HG03571 (cell line): ENCODE measurements at regions not wholly inside any gene's neighbourhood (a gene's known extent, or its start where the extent isn't known, plus 50 kb on each side); places are given as distances from the start of the nearest gene placed in this dataset.

Experiments used
- ATAC-seq: cut with Tn5 transposase; IDR thresholded peaks from one replicate; pipeline ENCODE4 v1.9.1; 2021; ENCODE audit not compliant: unreplicated experiment

DNA sequence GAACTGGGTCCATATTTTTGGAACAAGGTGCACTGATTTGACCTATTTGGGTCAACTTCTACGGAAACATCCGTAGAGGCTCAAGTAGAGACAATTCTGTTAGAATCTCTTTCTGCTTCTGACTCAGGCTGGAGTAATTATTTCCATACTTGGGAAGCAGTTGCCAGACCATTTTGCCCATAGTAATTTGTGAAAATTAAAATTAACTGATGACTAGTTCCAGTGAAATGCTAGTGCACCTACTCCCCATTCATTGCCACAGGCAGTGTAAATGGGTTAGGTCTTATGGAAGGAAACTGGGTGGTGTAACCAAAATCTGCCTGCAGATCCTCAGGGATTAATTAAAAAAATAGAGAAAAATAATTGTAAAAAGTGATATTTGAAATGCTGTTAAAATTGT lies 201.1 kb downstream of the TENT4A start:
- no peak for ATAC-seq

DNA sequence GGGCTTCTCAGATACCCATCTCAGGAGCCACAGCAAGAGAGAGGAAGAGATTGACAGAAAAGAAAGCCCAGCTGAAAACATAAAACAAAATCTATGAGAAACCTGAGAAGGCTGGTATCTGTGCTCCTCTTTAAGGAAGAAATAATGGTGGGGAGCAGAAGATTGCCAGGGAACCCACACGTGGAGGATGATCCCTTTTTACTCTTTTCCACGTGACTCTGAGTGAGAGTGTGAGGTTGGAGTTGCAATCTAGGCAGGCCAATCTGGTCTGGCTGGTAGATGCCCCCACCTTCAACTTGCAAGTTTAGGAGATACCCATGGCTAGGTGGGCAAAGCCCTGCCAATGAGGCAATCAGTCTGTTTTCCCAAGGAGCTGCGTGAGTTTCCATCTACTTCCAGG lies 202.3 kb downstream of the TENT4A start:
- no peak for ATAC-seq

DNA sequence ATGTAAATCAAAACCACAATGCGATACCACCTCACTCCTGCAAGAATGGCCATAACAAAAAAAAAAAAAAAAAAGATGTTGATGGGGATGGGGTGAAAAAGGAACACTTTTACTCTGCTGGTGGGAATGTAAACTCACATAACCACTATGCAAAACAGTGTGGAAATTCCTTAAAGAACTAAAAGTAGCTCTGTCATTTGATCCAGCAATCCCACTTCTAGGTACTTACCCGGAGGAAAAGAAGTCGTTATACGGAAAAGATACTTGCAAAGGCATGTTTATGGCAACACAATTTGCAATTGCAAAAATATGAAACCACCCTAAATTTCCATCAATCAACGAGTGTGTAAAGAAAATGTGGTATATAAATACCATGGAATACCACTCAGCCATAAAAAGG lies 205.0 kb downstream of the TENT4A start:
- no peak for ATAC-seq

DNA sequence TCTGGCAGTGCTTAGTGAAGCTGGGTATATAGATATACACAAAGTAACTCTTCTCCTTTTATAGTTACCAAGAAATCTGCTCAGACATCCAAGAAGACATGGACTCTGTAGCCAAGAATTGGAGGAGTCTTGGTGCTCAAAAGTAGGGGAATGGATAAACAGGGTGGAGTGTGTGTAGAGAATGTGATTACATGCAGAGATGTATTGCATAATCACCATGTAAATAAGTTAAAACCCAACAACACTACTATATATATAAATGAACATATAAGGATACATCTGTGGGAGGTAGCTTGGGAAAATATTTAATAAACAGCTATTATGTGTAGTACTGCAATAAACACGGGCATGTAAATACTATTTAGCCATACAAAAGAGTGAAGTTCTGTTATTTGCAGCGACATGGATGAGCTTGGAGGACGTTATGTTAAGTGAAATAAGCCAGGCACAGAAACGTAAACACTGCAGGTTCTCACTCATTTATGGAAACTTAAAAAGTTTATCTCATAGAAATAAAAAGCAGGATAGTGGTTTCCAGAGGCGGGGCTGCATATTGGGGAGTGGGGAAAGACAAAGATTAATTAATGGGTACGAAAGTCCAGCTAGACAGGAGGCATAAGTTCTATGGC lies 207.5 kb downstream of the TENT4A start:
- no peak for ATAC-seq

DNA sequence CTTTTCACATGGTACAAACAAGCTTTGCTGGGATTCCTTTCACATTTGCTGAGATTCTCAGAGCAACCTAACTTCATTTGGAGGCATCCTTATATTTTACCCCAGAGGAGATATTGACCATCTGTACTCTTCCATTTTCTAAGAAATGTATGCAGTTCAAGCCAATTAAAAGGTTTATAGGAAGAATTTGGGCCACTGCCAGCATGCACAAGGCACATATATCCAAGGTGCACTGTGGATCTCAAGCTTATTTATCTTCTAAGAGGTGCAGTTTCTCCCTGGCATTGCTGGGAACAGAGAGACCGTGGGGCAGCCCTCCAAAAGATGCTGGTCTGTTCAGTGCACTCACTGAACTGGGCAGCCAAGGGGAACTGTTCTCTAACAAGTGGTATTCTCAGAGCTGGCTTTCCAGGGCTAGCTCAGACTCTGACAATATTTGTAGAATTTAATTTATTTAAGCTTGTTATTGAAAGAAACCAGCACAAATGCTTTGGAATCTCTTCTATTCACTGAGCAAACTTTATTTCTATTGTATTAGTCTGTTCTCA lies 213.3 kb downstream of the TENT4A start:
- no peak for ATAC-seq

DNA sequence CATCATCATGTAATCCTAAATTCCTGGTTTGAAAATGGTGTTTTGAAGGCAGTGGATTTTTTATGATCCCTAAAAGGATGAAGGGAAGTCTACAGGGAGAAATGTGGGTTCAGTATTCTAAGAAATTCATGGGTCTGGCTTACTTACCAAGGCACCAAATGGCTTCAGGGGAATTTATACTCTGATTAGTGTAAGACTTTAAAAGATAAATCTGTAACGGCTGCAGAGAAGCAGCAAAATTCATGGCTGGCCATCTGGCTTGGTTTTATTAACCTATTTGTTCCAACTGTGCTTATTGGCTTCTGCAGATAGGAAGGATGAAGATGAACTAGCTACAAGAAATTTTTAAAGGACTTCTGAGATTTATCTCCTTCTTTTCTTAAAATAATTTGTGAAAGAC lies 222.8 kb downstream of the TENT4A start:
- ATAC-seq, result no peak

DNA sequence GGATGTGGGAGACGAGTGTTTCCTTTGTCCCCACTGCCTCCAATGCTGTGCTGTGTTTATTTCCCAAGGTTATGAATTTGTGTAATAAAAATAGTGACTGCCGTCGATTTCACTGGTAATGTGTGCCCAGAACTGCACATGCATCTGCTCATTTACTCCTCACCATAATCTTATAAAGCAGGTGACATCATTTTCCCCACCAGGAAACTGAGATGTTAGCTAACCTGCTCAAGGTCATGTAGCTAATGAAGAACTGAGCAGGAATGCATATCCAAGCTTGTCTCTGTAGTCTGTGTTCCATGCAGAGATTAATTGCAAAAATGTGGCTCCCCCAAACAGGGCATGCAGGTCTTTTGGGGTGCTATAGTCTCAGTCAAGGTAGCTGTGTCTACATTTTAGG lies 224.4 kb downstream of the TENT4A start:
- no peak for ATAC-seq

DNA sequence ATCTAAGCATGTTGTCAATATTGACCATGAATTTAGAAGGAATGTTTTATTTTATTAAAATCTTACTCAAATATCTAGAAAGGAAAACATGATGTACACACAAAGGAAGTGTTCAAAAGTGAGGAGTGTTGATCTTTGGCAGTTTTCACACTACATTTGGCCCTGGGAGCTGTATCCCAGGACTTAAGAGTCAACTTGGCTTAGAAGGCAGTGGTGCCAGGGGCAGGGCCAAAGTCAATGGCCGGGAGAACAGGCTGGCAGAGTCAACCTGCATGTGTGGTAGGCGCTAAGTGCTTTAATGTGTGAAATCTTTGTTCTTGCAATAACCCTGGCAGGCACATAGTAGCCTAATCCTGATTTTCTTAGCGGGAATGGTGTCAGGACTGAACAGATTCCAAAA lies 228.4 kb downstream of the TENT4A start:
- ATAC-seq, result no peak

DNA sequence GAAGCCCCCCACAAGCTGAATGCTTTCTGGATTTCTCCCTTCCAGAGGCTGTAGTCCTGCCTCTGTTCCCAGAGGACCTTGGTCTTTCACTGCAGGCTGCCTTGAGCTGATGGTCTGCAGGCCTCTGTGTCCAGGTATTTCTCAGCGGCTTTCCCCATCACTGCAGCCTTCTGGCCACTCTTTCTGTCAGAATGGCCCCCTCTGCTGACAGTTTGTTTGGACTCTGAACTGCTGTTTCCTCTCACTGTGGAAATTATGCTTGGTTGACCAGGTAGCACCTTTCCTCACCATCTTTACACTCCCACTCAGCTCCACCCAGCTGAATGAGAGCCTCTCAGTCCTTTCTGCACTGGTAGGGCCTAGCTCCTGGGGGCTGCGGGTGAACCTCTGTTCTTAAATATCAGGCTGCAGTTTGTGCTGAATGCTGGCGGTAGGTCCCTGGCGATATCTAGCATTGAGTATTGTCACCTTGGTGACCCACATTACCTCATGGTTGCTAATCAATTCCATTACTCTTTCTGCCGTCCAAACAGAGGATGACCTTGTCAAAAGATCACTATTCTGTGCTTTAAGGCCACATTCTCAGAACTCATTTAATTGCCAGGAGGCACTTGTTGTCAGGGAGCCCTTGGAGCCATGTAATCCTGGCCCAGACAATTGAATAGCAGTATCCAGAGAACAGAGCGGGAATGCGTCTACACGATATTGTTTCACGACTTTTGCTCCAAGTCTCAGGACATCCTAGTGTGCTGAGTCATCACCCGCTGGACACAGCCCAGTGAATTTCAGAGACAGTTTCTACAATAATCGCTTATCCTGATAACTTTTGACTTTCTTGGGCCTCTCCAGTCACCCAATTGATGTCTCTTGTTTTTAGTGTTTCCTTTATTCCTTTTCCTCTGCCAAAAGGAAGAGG lies 230.2 kb downstream of the TENT4A start:
- ATAC-seq, result no peak

DNA sequence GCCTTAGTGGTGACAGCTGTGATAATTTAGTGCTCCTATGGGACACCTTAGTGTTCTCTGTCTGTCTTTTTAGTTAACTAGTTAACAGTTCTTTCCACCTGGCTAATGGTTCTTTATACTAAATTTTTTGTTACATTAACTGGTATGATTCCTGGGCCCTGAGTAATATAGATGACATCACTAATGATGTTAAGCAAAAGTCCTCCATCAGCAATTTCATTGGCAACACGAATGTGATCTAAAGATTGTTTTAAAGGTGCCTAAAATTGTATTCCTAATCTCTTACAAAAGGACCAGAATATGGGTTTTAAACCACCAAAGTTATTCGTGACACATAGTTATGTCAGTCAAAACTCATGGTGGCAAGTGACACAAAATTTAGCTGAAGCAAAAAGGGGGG lies 235.3 kb downstream of the TENT4A start:
- no peak for ATAC-seq

DNA sequence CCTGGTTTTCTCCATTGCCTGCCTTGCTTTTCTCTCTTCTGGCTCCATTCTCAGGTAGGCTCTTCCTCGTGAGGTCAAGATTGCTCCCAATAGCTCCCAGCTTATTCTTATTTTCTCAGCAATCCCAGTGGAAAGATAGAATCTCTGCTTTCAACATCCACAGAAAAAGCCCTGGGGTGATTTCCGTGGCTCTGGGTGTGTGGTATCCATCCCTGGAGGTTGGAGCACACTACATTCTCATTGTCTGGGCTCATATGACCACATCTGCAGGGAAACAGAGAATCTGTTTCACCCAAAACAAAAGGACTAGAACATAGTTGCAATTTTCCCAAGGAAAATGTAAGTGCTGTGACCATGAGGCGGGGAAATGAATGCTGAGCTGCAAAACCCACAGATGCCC lies 236.0 kb downstream of the TENT4A start:
- no peak for ATAC-seq

DNA sequence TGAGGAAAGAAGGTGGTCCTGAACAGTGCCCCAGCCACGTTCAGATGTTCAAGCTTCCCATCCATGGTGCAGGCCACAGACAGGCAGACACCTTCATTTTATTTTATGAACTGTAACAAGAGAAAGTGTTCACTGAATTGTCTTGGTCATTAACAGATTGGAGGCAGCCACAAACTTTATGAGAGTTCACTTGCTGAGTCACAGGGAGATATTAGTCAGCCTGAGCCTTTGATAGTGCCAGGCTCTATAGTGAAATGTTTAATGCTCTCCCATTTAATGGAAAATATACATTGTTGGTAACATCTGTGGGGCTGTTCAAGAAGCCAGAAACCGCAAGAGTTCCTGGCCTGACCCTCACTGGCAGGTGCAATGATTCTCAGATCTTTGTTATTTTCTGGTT lies 237.0 kb downstream of the TENT4A start:
- ATAC-seq, result no peak

DNA sequence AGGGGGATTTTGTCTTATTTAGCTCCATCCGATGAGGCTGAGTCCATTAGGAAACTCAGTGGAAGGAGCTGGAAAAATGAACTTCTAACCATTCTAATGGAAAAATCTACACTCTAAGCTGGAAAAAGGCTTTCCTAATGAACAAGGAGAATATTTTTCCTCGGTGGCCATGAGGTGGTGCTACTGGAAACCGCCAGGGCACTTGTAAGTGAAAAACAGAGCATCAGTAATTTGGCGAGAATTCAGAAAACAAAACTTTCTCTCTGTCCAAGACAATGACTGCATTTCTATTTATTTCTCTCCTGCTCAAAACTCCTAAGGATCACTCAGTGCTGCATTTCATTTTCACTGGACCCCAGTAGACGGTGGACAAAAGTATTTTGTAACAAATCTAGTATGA lies 237.6 kb downstream of the TENT4A start:
- no peak for ATAC-seq

DNA sequence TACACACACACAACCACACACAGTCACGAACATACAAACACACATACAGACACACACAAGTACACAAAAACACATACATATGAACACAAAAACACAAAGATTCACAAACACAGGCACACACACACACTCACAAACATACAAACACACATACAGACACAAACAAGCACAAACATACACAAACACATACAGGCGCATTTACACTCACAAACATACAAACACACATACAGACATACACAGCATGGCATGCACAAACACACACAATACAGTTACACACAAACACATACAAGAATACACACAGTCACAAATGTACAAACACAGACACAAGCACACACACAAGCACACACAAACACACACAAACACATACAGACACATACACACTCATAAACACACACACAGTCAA lies 247.9 kb downstream of the TENT4A start:
- no peak for ATAC-seq

DNA sequence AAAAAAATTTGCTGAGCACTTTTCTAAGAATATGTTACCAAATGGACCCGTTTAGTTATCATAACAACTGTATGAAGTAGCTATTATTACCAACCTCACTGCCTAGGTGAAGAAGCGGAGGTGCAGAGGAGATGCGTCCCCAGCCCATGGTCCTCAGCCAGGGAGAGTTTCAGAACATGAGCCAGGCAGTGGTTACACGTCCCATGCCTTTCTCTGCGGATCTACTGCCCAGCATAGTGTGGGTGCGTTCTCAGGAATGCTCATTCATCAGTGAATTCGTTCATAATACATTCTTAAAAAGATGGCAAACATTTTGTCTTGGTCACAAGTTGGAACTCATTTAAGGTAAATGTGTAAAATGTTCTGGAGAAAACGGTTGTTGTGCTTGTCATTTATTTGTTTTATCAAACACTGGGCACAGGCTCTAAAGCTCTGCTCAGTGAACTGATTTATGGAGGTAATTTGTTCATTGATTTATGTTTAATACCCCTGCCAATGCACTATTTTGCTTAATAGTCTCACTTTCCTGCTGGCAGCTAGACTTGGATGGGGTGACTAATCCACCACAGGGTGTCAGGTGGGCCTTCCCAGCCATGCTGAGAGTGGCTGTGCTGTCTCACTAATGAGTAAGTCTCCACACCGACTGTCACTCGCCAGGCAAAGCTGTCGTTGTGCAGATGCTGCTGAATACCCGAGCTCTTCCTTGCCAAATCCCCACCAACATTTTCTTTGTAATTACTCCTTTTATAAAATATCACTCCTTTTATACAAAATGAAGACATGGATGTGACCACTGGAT lies 248.8 kb downstream of the TENT4A start:
- no peak for ATAC-seq

DNA sequence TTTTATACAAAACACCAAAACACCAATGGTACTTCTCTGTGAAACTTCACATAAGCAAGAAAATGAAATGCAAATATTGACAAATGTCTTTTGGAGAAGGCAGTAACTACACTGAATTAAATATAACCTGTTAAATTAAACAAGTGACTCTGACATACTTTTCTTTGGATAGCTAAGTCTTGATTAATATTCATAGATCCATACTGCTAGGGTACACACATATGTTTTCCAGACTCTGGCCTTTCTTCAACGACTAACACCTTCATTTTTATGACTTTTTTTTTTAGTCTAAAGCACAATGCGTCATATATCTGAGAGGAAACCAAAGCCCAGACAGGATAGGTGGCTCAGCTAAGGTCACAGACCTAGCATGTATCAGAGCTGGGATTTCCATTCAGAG lies 263.7 kb downstream of the TENT4A start:
- ATAC-seq, result no peak

DNA sequence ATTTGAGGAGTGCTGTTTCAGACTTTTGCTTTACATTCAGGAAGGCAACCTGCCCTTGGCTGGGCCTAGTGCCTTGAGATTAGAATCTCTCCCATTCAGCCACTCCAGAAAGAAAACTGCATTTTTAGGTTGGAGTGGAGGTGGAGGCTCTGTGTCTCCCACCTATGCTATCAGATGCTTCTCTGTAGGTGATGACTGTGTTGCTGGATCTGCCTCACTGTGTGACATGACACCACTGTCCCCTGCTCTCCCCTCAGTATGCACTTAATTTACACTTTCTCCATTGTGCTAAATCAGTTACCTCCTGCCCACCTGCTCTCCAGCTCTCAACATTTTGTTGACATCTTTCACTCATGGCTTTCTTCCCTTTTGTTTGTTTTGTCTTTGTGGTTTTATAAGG lies 265.8 kb downstream of the TENT4A start:
- no peak for ATAC-seq

DNA sequence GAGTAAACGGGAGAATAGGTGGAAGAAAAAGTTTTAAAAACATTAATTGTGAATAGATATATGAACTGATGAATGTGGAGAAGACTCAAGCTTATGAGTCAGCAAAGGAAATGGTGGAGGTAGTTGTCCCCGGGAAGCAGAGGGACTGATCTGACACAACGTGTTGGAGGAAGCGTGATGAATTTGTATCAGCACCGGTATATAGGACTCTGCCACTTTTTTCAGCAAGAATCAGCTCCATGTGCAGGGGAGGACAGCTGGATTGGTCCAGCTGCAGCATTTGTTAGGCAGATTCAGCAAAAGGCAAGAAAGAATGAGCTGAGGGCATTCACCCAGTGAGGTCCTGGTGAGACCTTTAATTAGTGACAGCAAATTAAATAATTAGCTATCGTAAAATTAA lies 276.0 kb downstream of the TENT4A start:
- no peak for ATAC-seq

DNA sequence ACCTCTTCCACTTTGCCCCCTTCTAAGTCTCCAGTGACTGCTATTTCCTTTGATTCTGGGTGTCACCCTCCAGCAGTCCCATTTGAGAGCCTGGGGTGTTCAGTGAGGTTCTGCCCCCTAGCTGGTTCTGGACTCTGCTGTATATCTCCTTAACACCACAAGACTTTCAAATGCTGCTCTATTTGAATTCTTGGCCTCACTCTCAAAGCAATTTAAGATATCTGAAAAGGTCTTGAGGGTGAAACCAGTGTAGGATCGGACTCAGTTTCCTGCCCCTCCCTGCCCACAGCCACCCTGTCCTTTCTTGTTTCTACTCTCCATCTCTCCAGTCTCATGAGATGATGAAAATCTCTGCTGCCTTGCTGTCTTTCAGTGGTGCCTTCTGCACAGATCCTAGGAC lies 280.9 kb downstream of the TENT4A start:
- ATAC-seq, result no peak

DNA sequence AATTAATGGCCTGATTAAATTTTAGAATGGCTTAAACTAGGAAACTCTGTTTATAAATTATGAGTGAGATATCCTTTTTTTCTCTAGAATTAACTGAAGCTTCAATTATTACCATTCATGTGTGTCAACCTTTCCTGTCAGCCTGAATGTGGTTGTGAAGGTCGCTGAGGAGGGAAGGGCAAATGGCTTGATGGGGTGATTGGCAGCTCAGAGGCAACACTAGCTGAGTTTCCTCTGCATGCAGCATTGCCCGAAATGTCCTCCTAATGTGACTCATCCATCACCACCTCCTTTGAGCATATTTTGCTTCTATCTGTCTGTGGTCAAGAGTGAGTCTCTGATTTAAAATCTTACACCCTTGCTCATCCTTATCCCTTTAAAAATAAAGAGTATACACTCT lies 281.9 kb downstream of the TENT4A start:
- no peak for ATAC-seq

DNA sequence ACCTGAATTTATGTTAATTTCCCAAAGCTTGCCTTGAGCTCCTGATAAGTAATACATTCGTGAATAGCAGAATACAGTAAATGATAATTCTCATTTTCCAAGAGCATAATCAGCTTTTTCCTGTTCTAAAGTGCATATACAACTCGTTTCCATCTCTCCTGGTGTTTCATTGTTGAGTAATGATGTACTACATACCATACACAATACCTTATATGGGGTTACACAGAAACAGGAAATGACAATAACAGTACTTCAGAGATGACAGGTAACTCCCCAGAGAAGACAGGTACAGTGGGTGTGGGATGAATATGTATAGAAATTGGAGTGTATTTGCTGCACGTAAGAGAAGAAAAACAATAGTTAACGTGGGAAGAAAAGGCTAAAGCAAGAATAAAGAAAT lies 287.1 kb downstream of the TENT4A start:
- no peak for ATAC-seq

DNA sequence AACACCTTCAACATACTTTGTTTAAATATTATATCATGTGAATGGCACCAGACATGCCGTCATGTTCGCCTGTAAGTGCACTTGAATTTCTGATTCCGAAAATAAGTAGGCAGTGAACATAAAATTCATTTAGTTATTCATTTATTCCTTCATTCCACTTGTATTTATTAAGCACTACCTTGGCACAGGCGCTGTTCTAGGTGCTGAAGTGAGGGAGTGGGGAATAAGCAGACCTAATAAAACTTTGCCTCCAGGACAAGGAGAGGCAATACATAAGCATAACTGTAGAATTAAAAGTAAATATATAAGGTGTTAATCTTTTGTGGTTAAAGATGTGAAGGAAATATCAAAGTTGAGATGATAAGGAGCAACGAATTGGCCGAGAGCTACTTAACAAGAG lies 297.4 kb downstream of the TENT4A start:
- ATAC-seq, result no peak
